Esophagus squamous epithelium (tissue), 4 donors: ENCODE measurements at regions not wholly inside any gene's neighbourhood (a gene's known extent, or its start where the extent isn't known, plus 50 kb on each side); places are given as distances from the start of the nearest gene placed in this dataset.

Source experiments
- POLR2A ChIP-seq, 4 donors: fragments of 450-650 bp; IDR thresholded peaks; one replicate each; pipeline ENCODE4 v1.6.1; 2017; ENCODE audit warnings: antibody characterized with exemption in 4 of 4, mild to moderate bottlenecking in 4 of 4, moderate library complexity in 3 of 4
- TF ChIP-seq, protein P1 (sequence below), 6 experiments: fragments of 450-650 bp in 4 of 6; fragments of 200-600 bp in 2 of 6; sonication (generic) in 2 of 6; IDR thresholded peaks; one replicate each; pipeline ENCODE4 v1.5.1; 2016 to 2019; ENCODE audit warnings: antibody characterized with exemption in 6 of 6, mild to moderate bottlenecking in 4 of 6, moderate library complexity in 4 of 6

DNA sequence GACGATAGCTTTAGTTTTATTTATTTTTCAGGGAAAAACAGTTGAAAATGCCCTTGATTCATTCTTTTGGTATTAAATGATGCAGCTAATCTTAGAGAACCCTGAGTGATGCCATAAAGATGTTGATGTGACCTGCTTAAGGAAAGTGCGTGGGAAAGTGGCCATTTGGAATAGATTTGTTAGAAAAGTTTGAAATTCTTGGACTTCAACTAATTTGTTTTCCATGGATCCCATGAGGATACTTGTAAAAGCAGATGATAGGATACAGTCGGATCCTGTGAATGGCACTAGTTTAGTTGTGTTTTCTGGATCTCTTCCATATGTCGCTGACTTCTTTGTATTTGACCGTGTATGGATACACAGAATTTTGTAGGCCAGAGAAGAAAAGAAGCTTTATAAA, 69.0 kb downstream of the SEPTIN7 start:
- TF ChIP-seq, protein P1, sequence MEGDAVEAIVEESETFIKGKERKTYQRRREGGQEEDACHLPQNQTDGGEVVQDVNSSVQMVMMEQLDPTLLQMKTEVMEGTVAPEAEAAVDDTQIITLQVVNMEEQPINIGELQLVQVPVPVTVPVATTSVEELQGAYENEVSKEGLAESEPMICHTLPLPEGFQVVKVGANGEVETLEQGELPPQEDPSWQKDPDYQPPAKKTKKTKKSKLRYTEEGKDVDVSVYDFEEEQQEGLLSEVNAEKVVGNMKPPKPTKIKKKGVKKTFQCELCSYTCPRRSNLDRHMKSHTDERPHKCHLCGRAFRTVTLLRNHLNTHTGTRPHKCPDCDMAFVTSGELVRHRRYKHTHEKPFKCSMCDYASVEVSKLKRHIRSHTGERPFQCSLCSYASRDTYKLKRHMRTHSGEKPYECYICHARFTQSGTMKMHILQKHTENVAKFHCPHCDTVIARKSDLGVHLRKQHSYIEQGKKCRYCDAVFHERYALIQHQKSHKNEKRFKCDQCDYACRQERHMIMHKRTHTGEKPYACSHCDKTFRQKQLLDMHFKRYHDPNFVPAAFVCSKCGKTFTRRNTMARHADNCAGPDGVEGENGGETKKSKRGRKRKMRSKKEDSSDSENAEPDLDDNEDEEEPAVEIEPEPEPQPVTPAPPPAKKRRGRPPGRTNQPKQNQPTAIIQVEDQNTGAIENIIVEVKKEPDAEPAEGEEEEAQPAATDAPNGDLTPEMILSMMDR (IDR thresholded peaks at IDR 0.05), result no peak
- no peak for TF ChIP-seq POLR2A (IDR thresholded peaks at IDR 0.05)
